HG03139 (cell line): ENCODE measurements at regions not wholly inside any gene's neighbourhood (a gene's known extent, or its start where the extent isn't known, plus 50 kb on each side); places are given as distances from the start of the nearest gene placed in this dataset.

Source experiments
- ATAC-seq: cut with Tn5 transposase; IDR thresholded peaks from one replicate; pipeline ENCODE4 v1.9.1; 2021; ENCODE audit not compliant: unreplicated experiment

GRCh38 chr7:84631913-84632312 is 437.3 kb upstream of the SEMA3A start:
- ATAC-seq = no peak

GRCh38 chr7:84629640-84630318 is 435.2 kb upstream of the SEMA3A start:
- no peak for ATAC-seq

- ATAC-seq = no peak
These were observed 434.6 kb upstream of the SEMA3A start for GRCh38 chr7:84629216-84629615.

GRCh38 chr7:84627250-84627649 is 432.7 kb upstream of the SEMA3A start:
- ATAC-seq = no peak

GRCh38 chr7:84624927-84625326 is 430.3 kb upstream of the SEMA3A start:
- no peak for ATAC-seq

- no peak for ATAC-seq
These were observed 429.9 kb upstream of the SEMA3A start for GRCh38 chr7:84624527-84624926.

- ATAC-seq = no peak
These were observed 422.9 kb upstream of the SEMA3A start for GRCh38 chr7:84617265-84618030.

GRCh38 chr7:84614821-84615501 is 420.4 kb upstream of the SEMA3A start:
- no peak for ATAC-seq

- ATAC-seq = no peak
These were observed 418.5 kb upstream of the SEMA3A start for GRCh38 chr7:84612981-84613681.

GRCh38 chr7:84611391-84611790 is 416.8 kb upstream of the SEMA3A start:
- ATAC-seq = no peak

- ATAC-seq = no peak
These were observed 415.8 kb upstream of the SEMA3A start for GRCh38 chr7:84610390-84610789.

GRCh38 chr7:84605301-84605700 is 410.7 kb upstream of the SEMA3A start:
- no peak for ATAC-seq

- no peak for ATAC-seq
These were observed 409.0 kb upstream of the SEMA3A start for GRCh38 chr7:84603545-84603944.

- ATAC-seq = no peak
These were observed 400.4 kb upstream of the SEMA3A start for GRCh38 chr7:84595026-84595425.

- no peak for ATAC-seq
These were observed 397.3 kb upstream of the SEMA3A start for GRCh38 chr7:84591897-84592296.

- no peak for ATAC-seq
These were observed 394.4 kb upstream of the SEMA3A start for GRCh38 chr7:84589012-84589411.

GRCh38 chr7:84583331-84583730 is 388.7 kb upstream of the SEMA3A start:
- no peak for ATAC-seq

- ATAC-seq = no peak
These were observed 388.2 kb upstream of the SEMA3A start for GRCh38 chr7:84582747-84583146.

GRCh38 chr7:84578825-84579224 is 384.2 kb upstream of the SEMA3A start:
- ATAC-seq = no peak

GRCh38 chr7:84568781-84569180 is 374.2 kb upstream of the SEMA3A start:
- ATAC-seq = no peak

GRCh38 chr7:84565345-84566074 is 370.9 kb upstream of the SEMA3A start:
- no peak for ATAC-seq
